ENCODE measurements at regions not wholly inside any gene's neighbourhood (a gene's known extent, or its start where the extent isn't known, plus 50 kb on each side); places are given as distances from the start of the nearest gene placed in this dataset.

GRCh38 chr7:155228894-155229293 is 68.8 kb upstream of the INSIG1 start:
- Histone ChIP-seq H3K36me3 (ENCODE audit: insufficient read depth) (no peaks in the 10 kb centered on the region), H3K79me2 (replicated peaks; ENCODE audit: insufficient read depth) (no peaks in the 10 kb centered on the region), H3K4me3 (no peak overlapping the region), H4K20me1 (replicated peaks; ENCODE audit: insufficient read depth) (no peaks in the 10 kb centered on the region), H2AFZ (no peak overlapping the region), H3K4me2 (no peak overlapping the region), H3F3A (replicated peaks; ENCODE audit: low read depth) (no peaks in the 10 kb centered on the region), H3K27ac (ENCODE audit: low read depth) (no peak overlapping the region), H3K27me3 (ENCODE audit: insufficient read depth) (no peaks in the 10 kb centered on the region), H3K9me2 (ENCODE audit: insufficient read depth) (no peaks in the 10 kb centered on the region), H3K4me1 (ENCODE audit: insufficient read depth) (peaks cover 14% of the 10 kb centered on the region)
- H3K4me1 Mint-ChIP-seq, result peaks cover 36% of the 10 kb centered on the region
- no peaks in the 10 kb centered on the region; the same call in 2 of the 3 replicates for H3K9me3 Mint-ChIP-seq
- H3K4me3 Mint-ChIP-seq, result no peak overlapping the region
- ATAC-seq (no peak), DNase-seq (ENCODE audit: low spot score) (no peak)
- peaks cover 29% of the 10 kb centered on the region for H3K27me3 Mint-ChIP-seq (ENCODE audit: insufficient read depth, low read depth, poor library complexity)
- H3K27ac Mint-ChIP-seq, result no peak overlapping the region
- TF ChIP-seq CREB1 (CRISPR knock-in tag; IDR thresholded peaks at IDR 0.05; ENCODE audit: low read depth) (no peak), REST (IDR thresholded peaks at IDR 0.05; ENCODE audit: unreplicated experiment) (no peak), EZH2phosphoT487 (IDR thresholded peaks at IDR 0.05; ENCODE audit: unreplicated experiment) (no peak), ETS1 (IDR thresholded peaks at IDR 0.05) (no peak), ZNF462 (CRISPR knock-in tag; IDR thresholded peaks at IDR 0.05) (no peak), ZNF331 (CRISPR knock-in tag; IDR thresholded peaks at IDR 0.05; ENCODE audit: low read depth) (no peak), NANOG (IDR thresholded peaks at IDR 0.05; ENCODE audit: borderline replicate concordance) (no peak), POLR2AphosphoS5 (IDR thresholded peaks at IDR 0.05; ENCODE audit: low read depth) (no peak), JUNB (IDR thresholded peaks at IDR 0.05; ENCODE audit: unreplicated experiment) (no peak), STAT1 (IDR thresholded peaks at IDR 0.05; ENCODE audit: unreplicated experiment) (no peak), EZH2 (IDR thresholded peaks at IDR 0.05; ENCODE audit: low read depth, unreplicated experiment) (no peak), ZNF114 (CRISPR knock-in tag; IDR thresholded peaks at IDR 0.05) (no peak)
- TF ChIP-seq, protein P1, sequence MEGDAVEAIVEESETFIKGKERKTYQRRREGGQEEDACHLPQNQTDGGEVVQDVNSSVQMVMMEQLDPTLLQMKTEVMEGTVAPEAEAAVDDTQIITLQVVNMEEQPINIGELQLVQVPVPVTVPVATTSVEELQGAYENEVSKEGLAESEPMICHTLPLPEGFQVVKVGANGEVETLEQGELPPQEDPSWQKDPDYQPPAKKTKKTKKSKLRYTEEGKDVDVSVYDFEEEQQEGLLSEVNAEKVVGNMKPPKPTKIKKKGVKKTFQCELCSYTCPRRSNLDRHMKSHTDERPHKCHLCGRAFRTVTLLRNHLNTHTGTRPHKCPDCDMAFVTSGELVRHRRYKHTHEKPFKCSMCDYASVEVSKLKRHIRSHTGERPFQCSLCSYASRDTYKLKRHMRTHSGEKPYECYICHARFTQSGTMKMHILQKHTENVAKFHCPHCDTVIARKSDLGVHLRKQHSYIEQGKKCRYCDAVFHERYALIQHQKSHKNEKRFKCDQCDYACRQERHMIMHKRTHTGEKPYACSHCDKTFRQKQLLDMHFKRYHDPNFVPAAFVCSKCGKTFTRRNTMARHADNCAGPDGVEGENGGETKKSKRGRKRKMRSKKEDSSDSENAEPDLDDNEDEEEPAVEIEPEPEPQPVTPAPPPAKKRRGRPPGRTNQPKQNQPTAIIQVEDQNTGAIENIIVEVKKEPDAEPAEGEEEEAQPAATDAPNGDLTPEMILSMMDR (conservative IDR thresholded peaks at IDR 0.05; ENCODE audit: low read depth in 2 of 2), result no peak
- H3K36me3 Mint-ChIP-seq (ENCODE audit: low read depth), result no peaks in the 10 kb centered on the region; the same call in 2 of the 3 replicates

All from GM23338 (cell line).